ENCODE measurements at regions not wholly inside any gene's neighbourhood (a gene's known extent, or its start where the extent isn't known, plus 50 kb on each side); places are given as distances from the start of the nearest gene placed in this dataset.
"Not testable (repeated sequence)": the region's sequence is repeated elsewhere in the genome, so short reads cannot be mapped to it uniquely, and the experiment has no call there.

DNA sequence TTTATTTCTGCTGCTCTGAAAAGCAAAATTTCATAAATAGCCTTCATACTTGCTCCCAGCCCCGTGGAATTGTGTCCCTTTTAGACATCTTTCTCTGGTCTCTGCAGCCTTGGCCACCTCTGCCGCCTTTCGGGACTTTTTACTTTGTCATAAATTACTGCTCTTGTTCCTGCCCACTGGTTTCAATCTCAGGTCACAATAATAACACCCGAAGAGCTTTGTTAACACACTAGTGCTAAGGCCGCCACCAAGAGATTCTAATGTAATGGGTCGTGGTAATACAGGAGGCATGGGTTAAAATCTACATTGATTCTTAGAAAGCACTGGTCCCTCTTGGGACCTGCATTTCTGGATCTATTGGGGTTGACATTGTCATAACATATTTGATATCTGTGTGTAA is 276.0 kb upstream of the VWC2 start:
- Histone ChIP-seq H3K36me3 (ENCODE audit: insufficient read depth) (no peaks in the 10 kb centered on the region), H3K79me2 (ENCODE audit: insufficient read depth, low read depth) (no peaks in the 10 kb centered on the region), H3K9ac (no peak overlapping the region), H2AFZ (ENCODE audit: low read depth) (peak overlapping the region; percentile 26), H4K20me1 (ENCODE audit: insufficient read depth) (no peaks in the 10 kb centered on the region), H3K4me3 (IDR thresholded peaks at IDR 0.05; ENCODE audit: insufficient read depth, low read depth, low read length) (no peak overlapping the region), H3K27me3 (ENCODE audit: insufficient read depth, low read depth) (no peaks in the 10 kb centered on the region), H3K27ac (no peak overlapping the region), H3K4me1 (ENCODE audit: low read depth, poor library complexity, severe bottlenecking) (peaks cover 7% of the 10 kb centered on the region), H3K4me2 (peak overlapping the region; percentile 22; the same call in 1 of the 2 replicates)
- TF ChIP-seq, protein P1, sequence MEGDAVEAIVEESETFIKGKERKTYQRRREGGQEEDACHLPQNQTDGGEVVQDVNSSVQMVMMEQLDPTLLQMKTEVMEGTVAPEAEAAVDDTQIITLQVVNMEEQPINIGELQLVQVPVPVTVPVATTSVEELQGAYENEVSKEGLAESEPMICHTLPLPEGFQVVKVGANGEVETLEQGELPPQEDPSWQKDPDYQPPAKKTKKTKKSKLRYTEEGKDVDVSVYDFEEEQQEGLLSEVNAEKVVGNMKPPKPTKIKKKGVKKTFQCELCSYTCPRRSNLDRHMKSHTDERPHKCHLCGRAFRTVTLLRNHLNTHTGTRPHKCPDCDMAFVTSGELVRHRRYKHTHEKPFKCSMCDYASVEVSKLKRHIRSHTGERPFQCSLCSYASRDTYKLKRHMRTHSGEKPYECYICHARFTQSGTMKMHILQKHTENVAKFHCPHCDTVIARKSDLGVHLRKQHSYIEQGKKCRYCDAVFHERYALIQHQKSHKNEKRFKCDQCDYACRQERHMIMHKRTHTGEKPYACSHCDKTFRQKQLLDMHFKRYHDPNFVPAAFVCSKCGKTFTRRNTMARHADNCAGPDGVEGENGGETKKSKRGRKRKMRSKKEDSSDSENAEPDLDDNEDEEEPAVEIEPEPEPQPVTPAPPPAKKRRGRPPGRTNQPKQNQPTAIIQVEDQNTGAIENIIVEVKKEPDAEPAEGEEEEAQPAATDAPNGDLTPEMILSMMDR (conservative IDR thresholded peaks at IDR 0.05; ENCODE audit: low read depth, low read length) = no peak

DNA sequence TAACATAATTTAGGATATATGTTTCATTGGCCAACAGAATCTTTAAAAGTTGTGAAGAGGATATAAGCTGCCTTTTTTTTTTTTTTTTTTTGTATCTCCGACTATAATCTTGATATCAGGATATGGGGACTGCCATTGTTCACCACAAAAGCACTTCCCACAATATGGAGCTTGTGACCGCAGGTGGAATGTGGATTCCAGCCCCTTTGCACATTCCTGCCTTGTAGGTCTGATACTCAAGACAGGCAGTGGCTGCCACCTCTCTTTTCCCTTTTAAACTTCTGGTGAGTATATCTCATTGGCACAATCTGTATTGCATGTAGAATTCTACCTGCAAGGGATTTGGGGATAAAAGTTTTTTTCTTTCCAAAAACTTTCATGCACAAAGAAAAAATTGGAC is 272.7 kb upstream of the VWC2 start:
- Histone ChIP-seq H4K20me1 (ENCODE audit: insufficient read depth) (no peaks in the 10 kb centered on the region), H3K27ac (no peak overlapping the region), H3K79me2 (ENCODE audit: insufficient read depth, low read depth) (no peaks in the 10 kb centered on the region), H3K36me3 (ENCODE audit: insufficient read depth) (no peaks in the 10 kb centered on the region), H2AFZ (ENCODE audit: low read depth) (no peak overlapping the region), H3K4me3 (IDR thresholded peaks at IDR 0.05; ENCODE audit: insufficient read depth, low read depth, low read length) (no peak overlapping the region), H3K4me1 (ENCODE audit: low read depth, poor library complexity, severe bottlenecking) (peaks cover 7% of the 10 kb centered on the region), H3K4me2 (no peak overlapping the region), H3K27me3 (ENCODE audit: insufficient read depth, low read depth) (no peaks in the 10 kb centered on the region), H3K9ac (no peak overlapping the region)
- TF ChIP-seq, protein P1 (conservative IDR thresholded peaks at IDR 0.05; ENCODE audit: low read depth, low read length) = no peak

GRCh38 chr7:49507206-49507605 is 266.2 kb upstream of the VWC2 start:
- not testable (repeated sequence) for H3K9ac ChIP-seq; H3K4me2 ChIP-seq; H3K36me3 ChIP-seq (ENCODE audit: insufficient read depth); H3K4me3 ChIP-seq (IDR thresholded peaks at IDR 0.05; ENCODE audit: insufficient read depth, low read depth, low read length); H4K20me1 ChIP-seq (ENCODE audit: insufficient read depth); H3K79me2 ChIP-seq (ENCODE audit: insufficient read depth, low read depth); H3K27ac ChIP-seq; H2AFZ ChIP-seq (ENCODE audit: low read depth); H3K4me1 ChIP-seq (ENCODE audit: low read depth, poor library complexity, severe bottlenecking); H3K27me3 ChIP-seq (ENCODE audit: insufficient read depth, low read depth)

DNA sequence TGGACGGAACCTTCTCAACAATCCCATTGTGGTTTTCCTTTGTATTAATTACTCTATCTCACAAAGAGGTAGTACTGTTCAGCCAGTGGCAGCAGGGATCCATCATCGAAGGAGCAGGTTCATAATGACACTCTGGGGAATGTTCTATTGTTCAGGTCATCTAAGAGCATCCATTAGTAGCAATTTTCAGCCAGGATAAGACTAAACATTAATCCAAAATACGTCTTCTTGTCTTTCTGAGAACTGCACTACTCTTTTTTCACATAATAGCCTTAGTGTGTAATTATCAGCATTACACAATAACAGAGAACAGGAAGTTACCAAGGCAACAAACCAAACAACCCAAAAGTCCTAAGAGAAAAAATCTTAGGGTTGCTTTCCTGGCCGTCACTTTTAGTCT is 259.5 kb upstream of the VWC2 start:
- H3K4me2 ChIP-seq = no peak overlapping the region
- H3K36me3 ChIP-seq (ENCODE audit: insufficient read depth) = no peaks in the 10 kb centered on the region
- no peak overlapping the region for H3K9ac ChIP-seq
- H3K4me1 ChIP-seq (ENCODE audit: low read depth, poor library complexity, severe bottlenecking) = no peaks in the 10 kb centered on the region
- H2AFZ ChIP-seq (ENCODE audit: low read depth) = no peak overlapping the region
- H3K27me3 ChIP-seq (ENCODE audit: insufficient read depth, low read depth) = no peaks in the 10 kb centered on the region
- TF ChIP-seq, protein P1 (conservative IDR thresholded peaks at IDR 0.05; ENCODE audit: low read depth, low read length) = no peak
- no peak overlapping the region for H3K27ac ChIP-seq
- H3K4me3 ChIP-seq (IDR thresholded peaks at IDR 0.05; ENCODE audit: insufficient read depth, low read depth, low read length) = no peak overlapping the region
- no peaks in the 10 kb centered on the region for H4K20me1 ChIP-seq (ENCODE audit: insufficient read depth)
- H3K79me2 ChIP-seq (ENCODE audit: insufficient read depth, low read depth) = no peaks in the 10 kb centered on the region

DNA sequence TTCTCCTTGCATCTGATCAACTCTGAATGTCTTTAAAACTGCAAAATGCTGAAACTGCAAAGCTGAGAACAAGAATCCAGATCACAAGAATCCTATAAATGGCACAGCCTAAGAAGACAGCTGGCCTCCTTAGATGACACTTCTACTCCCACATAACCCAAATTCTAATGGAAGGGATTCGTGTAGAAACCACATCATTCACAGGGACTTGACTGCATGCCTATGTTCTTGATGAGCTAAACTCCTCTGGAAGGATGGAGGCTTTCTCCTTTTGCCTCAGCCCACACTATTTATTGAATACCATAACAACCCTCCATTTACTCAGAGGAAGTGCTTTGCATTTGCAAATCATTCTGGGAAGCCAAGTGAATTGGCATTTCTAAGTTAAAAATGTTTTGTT is 252.5 kb upstream of the VWC2 start:
- TF ChIP-seq, protein P1 (conservative IDR thresholded peaks at IDR 0.05; ENCODE audit: low read depth, low read length) = no peak
- Histone ChIP-seq H3K4me2 (no peak overlapping the region), H3K79me2 (ENCODE audit: insufficient read depth, low read depth) (no peaks in the 10 kb centered on the region), H3K36me3 (ENCODE audit: insufficient read depth) (no peaks in the 10 kb centered on the region), H3K9ac (no peak overlapping the region), H3K27me3 (ENCODE audit: insufficient read depth, low read depth) (no peaks in the 10 kb centered on the region), H2AFZ (ENCODE audit: low read depth) (no peak overlapping the region), H3K4me1 (ENCODE audit: low read depth, poor library complexity, severe bottlenecking) (no peaks in the 10 kb centered on the region), H3K27ac (no peak overlapping the region), H4K20me1 (ENCODE audit: insufficient read depth) (no peaks in the 10 kb centered on the region), H3K4me3 (IDR thresholded peaks at IDR 0.05; ENCODE audit: insufficient read depth, low read depth, low read length) (no peak overlapping the region)

Data from KMS-11 (cell line).